ENCODE measurements at regions not wholly inside any gene's neighbourhood (a gene's known extent, or its start where the extent isn't known, plus 50 kb on each side); places are given as distances from the start of the nearest gene placed in this dataset.

- Histone ChIP-seq H3K4me3 (no peak overlapping the region), H3K27me3 (no peaks in the 10 kb centered on the region), H3K36me3 (no peaks in the 10 kb centered on the region), H3K9me3 (no peaks in the 10 kb centered on the region), H3K4me1 (no peaks in the 10 kb centered on the region), H3K27ac (no peak overlapping the region)
- 59 to 70% methylated on average over 5 of the region's 5 CpGs for WGBS, 2 donors
- TF ChIP-seq, protein P1, sequence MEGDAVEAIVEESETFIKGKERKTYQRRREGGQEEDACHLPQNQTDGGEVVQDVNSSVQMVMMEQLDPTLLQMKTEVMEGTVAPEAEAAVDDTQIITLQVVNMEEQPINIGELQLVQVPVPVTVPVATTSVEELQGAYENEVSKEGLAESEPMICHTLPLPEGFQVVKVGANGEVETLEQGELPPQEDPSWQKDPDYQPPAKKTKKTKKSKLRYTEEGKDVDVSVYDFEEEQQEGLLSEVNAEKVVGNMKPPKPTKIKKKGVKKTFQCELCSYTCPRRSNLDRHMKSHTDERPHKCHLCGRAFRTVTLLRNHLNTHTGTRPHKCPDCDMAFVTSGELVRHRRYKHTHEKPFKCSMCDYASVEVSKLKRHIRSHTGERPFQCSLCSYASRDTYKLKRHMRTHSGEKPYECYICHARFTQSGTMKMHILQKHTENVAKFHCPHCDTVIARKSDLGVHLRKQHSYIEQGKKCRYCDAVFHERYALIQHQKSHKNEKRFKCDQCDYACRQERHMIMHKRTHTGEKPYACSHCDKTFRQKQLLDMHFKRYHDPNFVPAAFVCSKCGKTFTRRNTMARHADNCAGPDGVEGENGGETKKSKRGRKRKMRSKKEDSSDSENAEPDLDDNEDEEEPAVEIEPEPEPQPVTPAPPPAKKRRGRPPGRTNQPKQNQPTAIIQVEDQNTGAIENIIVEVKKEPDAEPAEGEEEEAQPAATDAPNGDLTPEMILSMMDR (IDR thresholded peaks at IDR 0.05), result no peak
- ATAC-seq (no peak), DNase-seq (no peak)
- intact Hi-C loops (cut with DNase I), result no loop called here
Measured at GRCh38 chr2:52311862-52312261, 1279.9 kb upstream of the NRXN1 start.

DNA sequence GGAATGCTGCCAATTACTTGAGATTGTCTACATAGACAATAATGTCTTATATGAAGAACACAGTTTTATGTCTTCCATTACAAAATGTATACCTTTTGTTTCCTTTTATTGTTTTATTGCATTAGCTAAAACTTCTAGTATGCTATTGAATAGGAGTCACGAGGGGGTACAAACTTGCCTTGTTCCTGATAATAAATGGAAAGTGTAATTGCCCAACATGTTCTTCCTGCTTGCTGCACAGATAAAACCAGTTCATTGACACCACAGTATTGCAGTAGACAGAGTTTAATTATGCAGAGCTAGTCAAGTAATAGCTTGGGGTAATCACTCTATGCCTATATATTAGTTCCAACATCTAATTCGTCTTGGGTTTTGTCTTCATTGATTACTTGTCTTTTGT, 1276.2 kb upstream of the NRXN1 start:
- WGBS, 2 donors, result 72 to 82% methylated on average over 2 of the region's 2 CpGs
- H3K9me3 ChIP-seq, result peaks cover 0 to 25% (median 5%) of the 10 kb centered on the region in 11 donors
- DNase-seq (no peak), ATAC-seq (no peak)
- intact Hi-C loops (cut with DNase I), result no loop called here
- no peak overlapping the region for H3K4me3 ChIP-seq
- H3K36me3 ChIP-seq, result no peaks in the 10 kb centered on the region
- no peak overlapping the region for H3K27ac ChIP-seq
- H3K4me1 ChIP-seq, result no peaks in the 10 kb centered on the region
- TF ChIP-seq, protein P1 (IDR thresholded peaks at IDR 0.05), result no peak
- H3K27me3 ChIP-seq, result no peaks in the 10 kb centered on the region

- WGBS, 2 donors, result 66 to 69% methylated on average over 1 of the region's 1 CpG
- no peak for ATAC-seq
- no peak for DNase-seq
- no peak overlapping the region for H3K27ac ChIP-seq
- no peak overlapping the region for H3K4me3 ChIP-seq
- H3K36me3 ChIP-seq, result no peaks in the 10 kb centered on the region
- peaks cover 0 to 18% (median 2%) of the 10 kb centered on the region in 11 donors for H3K9me3 ChIP-seq
- intact Hi-C loops (cut with DNase I), result no loop called here
- no peaks in the 10 kb centered on the region for H3K27me3 ChIP-seq
- no peaks in the 10 kb centered on the region for H3K4me1 ChIP-seq
- TF ChIP-seq, protein P1 (IDR thresholded peaks at IDR 0.05), result no peak
Measured at GRCh38 chr2:52294628-52295027, 1262.7 kb upstream of the NRXN1 start.

GRCh38 chr2:52292801-52293200, 1260.9 kb upstream of the NRXN1 start:
- no peak overlapping the region for H3K4me3 ChIP-seq
- intact Hi-C loops (cut with DNase I), result no loop called here
- TF ChIP-seq, protein P1 (IDR thresholded peaks at IDR 0.05), result no peak
- no peak overlapping the region for H3K27ac ChIP-seq
- no peak for ATAC-seq
- WGBS, 2 donors, result 69 to 79% methylated on average over 1 of the region's 1 CpG
- DNase-seq, result no peak
- H3K4me1 ChIP-seq, result no peaks in the 10 kb centered on the region
- no peaks in the 10 kb centered on the region for H3K27me3 ChIP-seq
- no peaks in the 10 kb centered on the region for H3K36me3 ChIP-seq
- H3K9me3 ChIP-seq, result no peaks in the 10 kb centered on the region

- H3K27ac ChIP-seq, result no peak overlapping the region
- no peaks in the 10 kb centered on the region for H3K27me3 ChIP-seq
- ATAC-seq (no peak), DNase-seq (no peak)
- intact Hi-C loops (cut with DNase I), result no loop called here
- peaks cover 0 to 2% (median 0%) of the 10 kb centered on the region in 11 donors for H3K9me3 ChIP-seq
- H3K4me1 ChIP-seq, result no peaks in the 10 kb centered on the region
- H3K4me3 ChIP-seq, result no peak overlapping the region
- TF ChIP-seq, protein P1 (IDR thresholded peaks at IDR 0.05), result no peak
- no peaks in the 10 kb centered on the region for H3K36me3 ChIP-seq
Measured at GRCh38 chr2:52289741-52290140, 1257.8 kb upstream of the NRXN1 start.
